ENCODE measurements at regions not wholly inside any gene's neighbourhood (a gene's known extent, or its start where the extent isn't known, plus 50 kb on each side); places are given as distances from the start of the nearest gene placed in this dataset.
"Not testable (repeated sequence)": the region's sequence is repeated elsewhere in the genome, so short reads cannot be mapped to it uniquely, and the experiment has no call there.

- DNase-seq, result no peak
Observed at GRCh38 chr19:27844261-27844660, 1368.7 kb downstream of the UQCRFS1 start.

DNA sequence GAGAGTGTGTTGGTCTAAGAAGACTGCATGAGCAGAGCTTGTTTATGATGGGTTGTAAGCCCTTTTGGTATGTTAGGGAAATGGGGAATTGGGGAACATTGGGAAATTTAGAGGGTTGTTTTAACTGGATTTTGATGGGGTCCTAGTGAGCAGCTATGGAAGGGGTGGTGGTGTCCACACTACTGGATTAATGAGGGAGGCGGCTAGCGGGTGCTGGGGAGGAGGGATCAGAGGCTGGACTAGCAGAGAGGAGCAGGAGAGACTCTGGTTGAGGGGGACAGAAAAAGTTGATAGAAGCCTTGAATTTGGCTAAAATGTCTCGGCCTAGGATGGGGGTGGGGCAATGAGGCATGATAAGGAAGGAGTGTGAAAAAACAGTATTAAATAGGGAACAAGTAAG, 1369.1 kb downstream of the UQCRFS1 start:
- DNase-seq, result no peak

GRCh38 chr19:27833031-27833430, 1379.9 kb downstream of the UQCRFS1 start:
- DNase-seq, result no peak

DNA sequence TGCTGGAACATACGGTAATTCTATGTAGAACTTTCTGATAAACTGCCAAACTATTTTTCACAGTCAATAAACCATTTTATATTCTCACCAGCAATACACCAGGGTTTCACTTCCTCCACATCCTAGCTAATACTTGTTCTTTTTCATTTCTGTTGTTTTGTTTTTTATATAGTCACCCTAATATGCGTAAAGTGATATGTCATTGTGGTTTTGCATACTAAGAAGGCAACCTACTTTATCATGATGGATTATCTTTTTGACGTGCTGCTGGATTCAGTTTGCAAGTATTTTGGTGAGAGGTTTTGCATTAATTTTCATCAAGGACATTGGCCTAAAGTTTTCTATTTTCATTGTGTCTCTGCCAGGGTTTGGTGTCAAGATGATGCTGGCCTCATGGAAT, 1384.1 kb downstream of the UQCRFS1 start:
- no peak for DNase-seq

DNA sequence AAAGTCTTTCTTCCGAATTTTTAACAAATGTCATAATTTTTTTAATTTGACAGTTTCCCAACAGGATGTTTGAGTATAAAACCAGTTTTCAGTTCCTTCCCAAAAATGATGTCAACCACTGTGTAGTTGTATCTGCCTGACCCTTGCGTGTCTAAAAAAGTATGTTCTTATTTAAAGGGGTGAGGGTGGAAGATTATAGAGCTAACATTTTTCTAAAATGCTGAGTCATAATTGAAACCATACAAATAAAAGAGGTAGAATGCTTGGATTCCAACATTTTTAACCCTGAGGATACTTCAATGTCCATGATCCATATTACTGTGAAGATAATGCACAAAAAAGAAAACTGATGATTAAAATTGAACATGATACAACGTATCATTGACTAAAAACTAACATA, 1388.8 kb downstream of the UQCRFS1 start:
- no peak for DNase-seq

DNA sequence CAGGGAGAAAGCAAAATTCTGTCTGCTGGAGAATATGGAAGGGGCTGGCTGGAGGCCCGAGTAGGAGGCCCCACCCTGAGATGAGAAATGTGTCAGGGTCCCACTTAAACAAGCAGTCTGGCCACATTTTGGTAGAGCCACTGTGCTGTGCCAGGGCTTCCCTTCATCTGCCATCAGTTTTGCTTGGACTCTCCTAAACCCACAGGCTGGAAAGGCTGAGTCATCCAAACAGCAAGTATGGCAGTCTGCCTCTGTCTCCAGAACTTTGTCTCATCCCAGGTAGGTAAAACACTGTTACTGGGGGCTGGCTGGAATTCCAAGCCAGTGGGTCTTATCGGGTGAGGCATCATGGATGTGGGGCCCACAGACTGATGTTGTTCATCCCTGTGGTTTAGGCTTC, 1390.6 kb downstream of the UQCRFS1 start:
- no peak for DNase-seq

DNA sequence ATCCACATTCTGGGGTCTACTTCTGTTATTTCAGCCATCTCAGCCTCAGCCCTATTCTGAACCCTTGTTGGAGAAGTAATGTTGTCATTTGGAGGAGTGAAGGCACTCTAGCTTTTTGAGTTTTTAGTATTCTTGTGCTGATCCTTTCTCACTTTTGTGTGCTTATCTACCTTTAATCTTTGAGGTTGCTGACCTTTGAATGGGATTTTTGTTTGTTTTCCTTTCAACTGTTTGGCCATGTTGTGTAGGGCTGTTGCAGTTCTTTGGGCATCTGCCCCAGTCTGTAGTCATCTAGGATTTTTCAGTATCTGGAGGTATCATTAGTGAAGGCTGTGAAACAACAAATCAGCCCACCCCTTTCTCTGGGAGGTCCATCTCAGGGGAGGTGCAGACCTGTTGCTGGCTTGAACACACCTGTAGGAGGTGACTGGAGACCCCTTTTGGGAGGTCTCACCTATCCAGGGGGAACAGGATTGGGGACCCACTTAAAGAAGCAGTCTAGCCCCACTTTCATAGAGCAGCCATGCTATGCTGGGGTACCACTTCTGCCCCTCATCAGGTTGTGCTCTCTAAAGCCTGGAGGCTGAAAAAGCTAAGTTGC, 1391.4 kb downstream of the UQCRFS1 start:
- DNase-seq, result no peak

DNA sequence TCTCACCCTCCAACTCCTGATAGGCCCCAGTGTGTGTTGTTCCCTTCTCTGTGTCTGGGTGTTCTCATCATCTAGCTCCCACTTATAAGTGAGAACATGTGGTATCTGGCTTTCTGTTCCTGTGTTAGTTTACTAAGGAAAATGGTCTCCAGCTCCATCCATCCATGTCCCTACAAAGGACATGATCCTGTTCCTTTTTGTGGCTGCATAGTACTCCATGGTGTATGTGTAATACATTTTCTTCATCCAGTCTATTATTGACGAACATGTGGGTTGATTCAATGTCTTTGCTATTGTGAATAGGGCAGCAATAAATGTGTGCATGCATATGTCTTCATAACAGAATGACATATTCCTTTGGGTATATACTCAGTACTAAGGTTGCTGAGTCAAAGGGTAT, 1397.0 kb downstream of the UQCRFS1 start:
- no peak for DNase-seq

- DNase-seq, result not testable (repeated sequence)
Observed at GRCh38 chr19:27814834-27815233, 1398.1 kb downstream of the UQCRFS1 start.

GRCh38 chr19:27814274-27814673, 1398.7 kb downstream of the UQCRFS1 start:
- DNase-seq, result not testable (repeated sequence)

- no peak for DNase-seq
Observed at GRCh38 chr19:27806471-27807070, 1406.4 kb downstream of the UQCRFS1 start.

DNA sequence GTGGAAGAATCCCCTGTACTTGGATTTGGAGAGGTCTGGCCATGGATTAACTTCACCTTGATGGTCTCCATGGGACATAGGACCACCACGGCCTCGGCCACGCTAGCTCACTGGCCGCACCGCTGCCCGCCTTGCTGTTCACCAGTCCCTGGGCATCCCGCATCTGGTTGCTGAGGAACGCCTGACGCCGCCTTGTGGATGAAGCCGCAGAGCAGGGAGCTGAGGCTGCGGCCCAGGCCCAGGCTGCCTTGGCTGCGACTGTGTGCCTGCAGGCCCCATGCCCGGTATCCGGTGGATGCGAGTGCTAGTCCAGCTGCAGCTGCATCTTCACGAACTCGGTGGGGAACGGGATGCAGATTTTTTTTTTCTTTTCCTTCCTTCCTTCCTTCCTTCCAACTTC, 1407.1 kb downstream of the UQCRFS1 start:
- DNase-seq, result no peak

DNA sequence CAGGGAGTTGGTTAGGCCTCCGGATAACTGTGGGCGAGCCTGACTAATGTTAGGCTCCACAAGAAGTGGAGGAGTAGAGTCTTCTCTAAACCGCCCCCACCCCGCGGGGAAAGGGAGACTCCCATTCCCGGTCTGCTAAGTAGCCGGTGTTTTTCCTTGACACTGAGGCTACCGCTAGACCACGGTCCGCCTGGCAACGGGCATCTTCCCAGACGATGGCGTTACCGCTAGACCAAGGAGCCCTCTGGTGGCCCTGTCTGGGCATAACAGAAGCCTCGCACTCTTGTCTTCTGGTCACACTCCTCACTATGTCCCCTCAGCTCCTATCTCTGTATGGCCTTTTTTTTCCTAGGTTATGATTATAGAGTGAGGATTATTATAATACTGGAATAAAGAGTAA, 1410.7 kb downstream of the UQCRFS1 start:
- DNase-seq, result not testable (repeated sequence)

DNA sequence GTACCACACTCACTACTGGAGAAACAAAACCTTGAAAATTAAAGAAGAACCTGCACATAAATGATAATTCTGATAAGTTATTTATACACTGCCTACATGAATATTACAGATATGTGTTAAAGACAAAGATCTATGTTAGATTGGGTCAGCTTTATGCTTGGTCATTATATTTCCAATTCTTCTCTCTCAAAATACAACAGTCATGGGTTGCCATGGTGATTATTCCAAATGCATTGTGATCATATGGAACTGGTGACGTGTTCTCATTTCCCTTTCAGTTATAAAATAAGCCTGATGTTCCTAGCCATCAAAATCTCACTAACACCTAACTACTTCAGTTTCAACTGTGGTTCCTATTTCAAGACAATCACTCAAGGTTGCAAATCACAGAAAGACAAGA, 1416.4 kb downstream of the UQCRFS1 start:
- DNase-seq, result no peak

DNA sequence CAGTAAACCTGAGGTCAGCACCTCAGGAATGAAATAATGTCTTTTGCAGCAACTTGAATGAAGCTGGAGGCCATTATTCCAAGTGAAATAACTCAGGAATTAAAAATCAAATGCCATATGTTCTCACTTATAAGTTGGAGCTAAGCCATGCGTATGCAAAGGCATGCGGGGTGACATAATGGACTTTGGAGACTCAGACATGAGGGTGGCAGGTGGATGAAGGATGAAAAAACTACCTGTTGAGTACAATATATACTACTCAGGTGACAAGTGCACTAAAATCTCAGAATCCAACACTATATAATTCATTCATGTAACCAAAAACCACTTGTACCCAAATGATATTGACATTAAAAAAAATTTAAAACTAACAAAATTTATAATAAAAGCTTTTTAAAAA, 1416.9 kb downstream of the UQCRFS1 start:
- no peak for DNase-seq

- DNase-seq, result no peak
Observed at GRCh38 chr19:27795369-27795768, 1417.6 kb downstream of the UQCRFS1 start.

GRCh38 chr19:27794494-27795042, 1418.4 kb downstream of the UQCRFS1 start:
- DNase-seq, result peak; percentile 37

- peak; percentile 92 for DNase-seq
Observed at GRCh38 chr19:27793644-27794493, 1419.1 kb downstream of the UQCRFS1 start.

DNA sequence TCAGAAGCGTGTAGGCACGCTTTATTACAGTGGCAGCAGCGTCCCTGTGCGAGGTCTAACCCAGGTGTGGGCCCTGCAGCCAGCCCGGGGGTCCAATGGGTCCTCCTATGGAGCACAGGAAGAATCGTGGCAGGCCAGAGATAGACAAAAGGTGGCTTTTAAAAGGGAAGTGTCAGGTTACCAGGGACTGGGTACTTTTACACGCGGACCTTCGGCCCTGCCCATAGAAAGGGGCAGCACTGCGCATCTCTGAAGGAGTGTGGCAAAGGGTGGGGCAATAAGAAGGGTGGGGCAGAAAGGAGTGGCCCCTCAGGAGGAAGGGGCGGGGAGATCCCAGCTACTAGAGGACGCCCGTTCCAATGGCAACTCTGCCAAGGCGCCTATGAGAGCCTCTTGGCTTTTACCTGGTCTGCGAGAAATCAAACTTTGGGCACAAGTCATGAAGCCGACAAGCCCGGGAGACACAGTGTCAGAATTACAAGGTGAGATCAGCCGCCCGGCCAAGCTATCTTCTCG, 1419.8 kb downstream of the UQCRFS1 start:
- DNase-seq, result peak; percentile 96

DNA sequence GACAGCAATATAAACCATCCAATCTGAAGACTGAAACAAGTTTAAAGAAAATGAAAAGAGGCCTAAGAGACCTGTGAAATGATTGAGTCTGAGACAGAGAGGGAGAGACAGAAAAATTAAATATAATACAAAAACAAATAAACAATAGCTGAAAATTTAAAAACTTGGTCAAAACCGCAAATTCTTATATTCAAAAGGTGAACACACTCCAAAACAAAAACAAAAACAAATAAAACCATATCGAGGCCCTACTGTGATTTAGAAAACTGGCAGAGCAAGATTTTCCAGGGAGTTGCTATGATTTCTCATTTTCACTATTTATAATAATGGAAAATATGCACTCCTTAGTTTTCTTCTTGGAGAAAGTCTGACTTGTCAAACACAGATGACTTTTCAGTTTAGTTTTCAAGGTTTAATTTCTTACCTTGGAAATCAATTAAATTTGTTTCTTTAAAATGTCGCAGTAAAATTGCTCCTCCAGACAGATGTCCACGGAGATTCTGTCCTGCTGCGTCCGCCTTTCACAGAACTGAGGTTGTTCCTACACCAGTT, 1420.3 kb downstream of the UQCRFS1 start:
- no peak for DNase-seq

DNA sequence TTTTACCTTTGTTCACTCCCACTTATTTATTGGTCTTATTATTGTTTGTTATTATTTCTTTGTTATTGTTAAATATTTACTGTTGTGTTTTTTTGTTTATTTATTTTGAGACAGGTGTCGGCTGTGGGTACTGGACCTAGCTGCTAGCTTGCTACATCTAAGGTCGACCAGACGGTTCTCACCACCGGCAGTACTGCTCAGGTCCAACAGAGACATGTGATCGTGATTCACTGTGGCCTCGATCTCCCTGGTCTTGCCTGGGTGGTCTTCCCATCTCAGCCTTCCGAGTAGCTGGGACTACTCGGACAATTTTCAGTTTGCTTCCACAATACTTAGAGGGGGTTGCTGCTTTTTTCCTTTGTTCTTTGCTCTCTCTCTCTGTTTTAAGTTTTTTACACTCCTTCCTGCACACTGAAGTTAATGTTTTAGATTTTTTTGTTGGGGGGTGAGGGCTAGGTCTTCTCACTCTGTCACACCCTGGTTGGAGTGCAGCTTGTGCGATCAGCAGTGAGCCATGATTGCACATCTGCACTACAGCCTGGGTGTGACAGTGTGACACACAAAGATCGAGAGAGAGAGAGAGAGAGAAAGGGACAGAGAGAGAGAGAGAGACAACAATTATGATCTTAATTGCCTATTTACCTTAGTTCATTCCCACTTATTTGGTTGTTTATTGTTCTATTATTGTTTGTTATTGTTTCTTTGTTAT, 1432.4 kb downstream of the UQCRFS1 start:
- no peak for DNase-seq

- no peak for DNase-seq
Observed at GRCh38 chr19:27779954-27780353, 1433.0 kb downstream of the UQCRFS1 start.

- DNase-seq, result no peak
Observed at GRCh38 chr19:27777726-27778125, 1435.2 kb downstream of the UQCRFS1 start.
